Natural killer cell (primary cell): ENCODE measurements at regions not wholly inside any gene's neighbourhood (a gene's known extent, or its start where the extent isn't known, plus 50 kb on each side); places are given as distances from the start of the nearest gene placed in this dataset.

Experiments
- ATAC-seq, 3 donors: fragments of 150-1000 bp in 2 of 3; fragments of 200-7000 bp in 1 of 3; cut with Tn5 transposase; 1 replicate in 1 of 3; 2 replicates in 2 of 3; pipeline ENCODE4 v1.10.0; 2021; ENCODE audit warnings: mild to moderate bottlenecking in 2 of 3, moderate library complexity in 2 of 3
- DNase-seq, 2 donors: peaks; one replicate each; pipeline versions ENCODE4 v3.0.0 to v3.0.0-alpha.2; 2013 to 2021; ENCODE audit warnings: mixed read lengths in 1 of 2
- H3K27ac ChIP-seq: one replicate; pipeline ENCODE4 v1.5.1; 2013; ENCODE audit warnings: mild to moderate bottlenecking, low read length
- H3K27me3 ChIP-seq: one replicate; pipeline ENCODE4 v1.6.1; 2013; ENCODE audit warnings: low read length; ENCODE audit not compliant: control insufficient read depth, insufficient read depth
- H3K36me3 ChIP-seq: one replicate; pipeline ENCODE4 v1.6.1; 2013; ENCODE audit warnings: low read length; ENCODE audit not compliant: control insufficient read depth, insufficient read depth
- H3K4me1 ChIP-seq: one replicate; pipeline ENCODE4 v1.6.1; 2013; ENCODE audit warnings: low read length; ENCODE audit not compliant: control insufficient read depth, insufficient read depth
- H3K4me3 ChIP-seq: one replicate; pipeline ENCODE4 v1.5.1; 2013; ENCODE audit warnings: low read length
- H3K9me3 ChIP-seq: one replicate; pipeline ENCODE4 v1.6.1; 2013; ENCODE audit warnings: low read length; ENCODE audit not compliant: control insufficient read depth, insufficient read depth
- H3K27ac Mint-ChIP-seq, 2 donors: one replicate each; pipeline ENCODE4 v1.8.0; 2022; ENCODE audit warnings: mild to moderate bottlenecking in 2 of 2, mixed read lengths in 2 of 2, moderate library complexity in 1 of 2
- H3K27me3 Mint-ChIP-seq, 2 donors: one replicate each; pipeline ENCODE4 v1.8.0; 2022; ENCODE audit warnings: low read depth in 2 of 2, mixed read lengths in 2 of 2
- H3K36me3 Mint-ChIP-seq: one replicate; pipeline ENCODE4 v1.8.0; 2022; ENCODE audit warnings: mixed read lengths
- H3K4me1 Mint-ChIP-seq, 2 donors: one replicate each; pipeline ENCODE4 v1.8.0; 2022; ENCODE audit warnings: mixed read lengths in 2 of 2
- H3K4me3 Mint-ChIP-seq: one replicate; pipeline ENCODE4 v1.8.0; 2022; ENCODE audit warnings: mild to moderate bottlenecking, moderate library complexity, mixed read lengths
- H3K9me3 Mint-ChIP-seq, 2 donors: one replicate each; pipeline ENCODE4 v1.8.0; 2022; ENCODE audit warnings: mixed read lengths in 2 of 2
- WGBS: methylation state at CpG from one replicate; pipeline ENCODE4 v1.1.7; 2013; ENCODE audit warnings: missing lambda C conversion rate; ENCODE audit not compliant: insufficient coverage; 5-methylcytosine and 5-hydroxymethylcytosine counted together
- intact Hi-C: fragments of 100-400 bp; cut with micrococcal nuclease; formaldehyde crosslinking; loops from one replicate; pipeline ENCODE4 v1.14.2; 2022
- TF ChIP-seq, protein P1 (sequence below): fragments of 200-600 bp; IDR thresholded peaks from one replicate; pipeline ENCODE4 v1.8.0; 2022; ENCODE audit warnings: antibody characterized with exemption

DNA sequence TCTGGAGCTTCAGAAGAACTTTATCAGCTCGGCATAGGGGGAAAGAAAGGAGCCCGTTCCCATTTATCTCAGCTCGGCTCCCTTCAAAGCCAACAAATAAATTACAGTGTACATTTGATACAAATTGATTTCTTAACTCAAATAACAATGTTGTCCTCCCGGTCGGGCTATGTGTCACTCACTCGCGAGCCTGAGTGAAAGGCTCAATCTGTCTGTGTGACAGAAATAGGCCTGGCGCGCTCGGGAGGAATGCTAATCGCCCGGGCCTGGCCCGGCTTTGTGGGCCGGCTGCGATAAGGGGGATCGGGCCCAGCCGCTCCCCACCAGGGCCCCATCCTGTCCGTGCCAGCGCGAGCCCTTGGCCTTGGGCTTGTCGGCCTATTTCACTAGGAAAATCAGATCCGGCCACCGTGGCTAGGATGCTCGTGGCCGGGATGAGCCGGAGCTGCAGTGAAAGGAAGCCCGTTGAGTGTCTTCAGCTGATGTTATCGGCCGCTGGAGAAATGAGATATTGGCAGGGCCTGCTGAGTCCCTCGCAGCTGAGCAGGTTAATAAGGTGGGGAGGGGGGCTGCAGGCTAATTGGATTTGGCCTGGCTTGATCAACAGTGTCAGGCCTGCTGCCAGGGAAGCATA, 258.7 kb downstream of the IRX1 start:
- DNase-seq (no peak), ATAC-seq (no peak)
- Histone ChIP-seq H3K4me1 (peaks cover 6% of the 10 kb centered on the region), H3K27me3 (no peaks in the 10 kb centered on the region), H3K9me3 (no peaks in the 10 kb centered on the region), H3K36me3 (no peaks in the 10 kb centered on the region), H3K27ac (no peak overlapping the region), H3K4me3 (no peak overlapping the region)
- Mint-ChIP-seq H3K4me3 (no peak overlapping the region), H3K27ac (no peak overlapping the region), H3K9me3 (no peaks in the 10 kb centered on the region), H3K27me3 (no peaks in the 10 kb centered on the region), H3K36me3 (no peaks in the 10 kb centered on the region), H3K4me1 (peaks cover 19 to 20% of the 10 kb centered on the region in 2 donors)
- TF ChIP-seq, protein P1, sequence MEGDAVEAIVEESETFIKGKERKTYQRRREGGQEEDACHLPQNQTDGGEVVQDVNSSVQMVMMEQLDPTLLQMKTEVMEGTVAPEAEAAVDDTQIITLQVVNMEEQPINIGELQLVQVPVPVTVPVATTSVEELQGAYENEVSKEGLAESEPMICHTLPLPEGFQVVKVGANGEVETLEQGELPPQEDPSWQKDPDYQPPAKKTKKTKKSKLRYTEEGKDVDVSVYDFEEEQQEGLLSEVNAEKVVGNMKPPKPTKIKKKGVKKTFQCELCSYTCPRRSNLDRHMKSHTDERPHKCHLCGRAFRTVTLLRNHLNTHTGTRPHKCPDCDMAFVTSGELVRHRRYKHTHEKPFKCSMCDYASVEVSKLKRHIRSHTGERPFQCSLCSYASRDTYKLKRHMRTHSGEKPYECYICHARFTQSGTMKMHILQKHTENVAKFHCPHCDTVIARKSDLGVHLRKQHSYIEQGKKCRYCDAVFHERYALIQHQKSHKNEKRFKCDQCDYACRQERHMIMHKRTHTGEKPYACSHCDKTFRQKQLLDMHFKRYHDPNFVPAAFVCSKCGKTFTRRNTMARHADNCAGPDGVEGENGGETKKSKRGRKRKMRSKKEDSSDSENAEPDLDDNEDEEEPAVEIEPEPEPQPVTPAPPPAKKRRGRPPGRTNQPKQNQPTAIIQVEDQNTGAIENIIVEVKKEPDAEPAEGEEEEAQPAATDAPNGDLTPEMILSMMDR: no peak
- 91% methylated on average over 30 of the region's 30 CpGs for WGBS
- intact Hi-C loops: no loop called here

DNA sequence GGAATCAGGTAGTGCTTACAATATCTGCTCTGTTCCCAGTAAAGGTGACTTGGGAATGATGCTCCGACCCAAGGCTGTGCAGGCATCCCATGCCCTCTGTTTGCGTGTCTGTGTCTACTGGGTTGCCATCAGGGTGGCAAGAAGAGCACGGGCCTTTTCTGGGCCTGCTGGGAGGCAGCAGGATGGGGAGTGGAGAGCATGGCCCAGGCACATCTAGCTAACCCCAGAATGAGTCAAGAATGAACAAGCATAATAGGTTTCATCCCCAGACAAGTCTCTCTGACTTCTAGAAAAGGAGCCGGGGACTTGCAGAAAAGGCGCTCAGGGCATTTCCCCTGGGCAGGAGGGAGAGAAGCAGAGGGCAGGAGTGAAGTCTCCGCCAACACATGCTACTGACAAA, 260.4 kb downstream of the IRX1 start:
- Histone ChIP-seq H3K36me3 (no peaks in the 10 kb centered on the region), H3K9me3 (no peaks in the 10 kb centered on the region), H3K27ac (no peak overlapping the region), H3K27me3 (no peaks in the 10 kb centered on the region), H3K4me1 (peaks cover 6% of the 10 kb centered on the region), H3K4me3 (no peak overlapping the region)
- H3K4me3 Mint-ChIP-seq: no peak overlapping the region
- ATAC-seq (no peak), DNase-seq (no peak)
- H3K27ac Mint-ChIP-seq: no peak overlapping the region
- no peaks in the 10 kb centered on the region for H3K9me3 Mint-ChIP-seq
- peaks cover 19 to 20% of the 10 kb centered on the region in 2 donors for H3K4me1 Mint-ChIP-seq
- intact Hi-C loops: no loop called here
- no peaks in the 10 kb centered on the region for H3K36me3 Mint-ChIP-seq
- TF ChIP-seq, protein P1: no peak
- 76% methylated on average over 6 of the region's 6 CpGs for WGBS
- H3K27me3 Mint-ChIP-seq: no peaks in the 10 kb centered on the region

DNA sequence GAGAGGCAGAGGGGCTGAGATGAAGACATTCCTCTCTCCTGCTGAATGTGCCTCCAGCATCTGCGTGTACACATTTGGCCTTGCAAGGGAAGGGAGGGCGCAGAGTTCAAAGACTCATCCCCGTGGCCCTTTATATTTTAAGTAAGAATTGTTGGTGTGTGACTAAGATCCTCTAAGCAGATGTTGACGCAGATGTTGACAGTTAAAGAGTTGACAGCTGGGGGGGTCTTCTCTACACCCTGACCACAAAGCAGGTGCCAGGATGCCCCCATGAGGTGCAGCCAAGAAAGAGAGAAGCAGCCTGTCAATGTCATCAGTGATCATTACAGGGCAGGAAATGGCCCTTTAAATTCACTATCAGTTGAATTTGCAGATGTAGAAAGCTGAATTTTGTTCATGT, 262.9 kb downstream of the IRX1 start:
- Mint-ChIP-seq H3K4me1 (peaks cover 19 to 20% of the 10 kb centered on the region in 2 donors), H3K9me3 (no peaks in the 10 kb centered on the region), H3K27ac (peak overlapping the region; percentile 60 to 78), H3K4me3 (no peak overlapping the region), H3K36me3 (no peaks in the 10 kb centered on the region), H3K27me3 (no peaks in the 10 kb centered on the region)
- Histone ChIP-seq H3K27me3 (no peaks in the 10 kb centered on the region), H3K36me3 (no peaks in the 10 kb centered on the region), H3K4me3 (no peak overlapping the region), H3K4me1 (peaks cover 6% of the 10 kb centered on the region), H3K9me3 (no peaks in the 10 kb centered on the region), H3K27ac (no peak overlapping the region)
- WGBS: 13% methylated on average over 4 of the region's 4 CpGs
- peak; percentile 49 to 87 (median 81) for ATAC-seq
- TF ChIP-seq, protein P1: no peak
- no peak for DNase-seq
- intact Hi-C loops: no loop called here

DNA sequence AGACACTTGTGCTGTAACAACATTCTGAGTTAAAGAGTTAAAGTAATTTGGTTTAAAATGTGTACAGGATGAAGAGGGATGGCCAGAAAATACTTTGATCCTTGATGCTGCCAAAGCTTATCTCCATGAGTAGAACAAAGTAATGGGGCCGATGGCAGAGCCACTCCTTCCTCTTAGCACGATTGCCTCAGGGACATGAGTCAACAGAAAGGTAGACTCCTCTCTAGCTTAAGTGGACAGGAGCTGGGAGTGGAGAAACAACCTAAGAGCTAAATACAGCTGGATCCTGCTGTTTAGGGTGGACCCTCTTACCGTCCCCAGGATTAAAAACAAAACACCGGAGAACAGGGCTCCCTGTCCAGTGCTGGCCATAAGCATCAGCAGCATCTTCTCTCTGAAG, 267.3 kb downstream of the IRX1 start:
- no peak overlapping the region for H3K27ac Mint-ChIP-seq
- intact Hi-C loops: no loop called here
- WGBS: 93% methylated on average over 4 of the region's 4 CpGs
- peaks cover 9% of the 10 kb centered on the region in 2 donors for H3K4me1 Mint-ChIP-seq
- TF ChIP-seq, protein P1: no peak
- no peak overlapping the region for H3K27ac ChIP-seq
- DNase-seq: no peak
- H3K36me3 Mint-ChIP-seq: no peaks in the 10 kb centered on the region
- H3K9me3 Mint-ChIP-seq: peaks cover 0 to 2% of the 10 kb centered on the region in 2 donors
- no peaks in the 10 kb centered on the region for H3K27me3 Mint-ChIP-seq
- peaks cover 6% of the 10 kb centered on the region for H3K4me1 ChIP-seq
- no peak overlapping the region for H3K4me3 Mint-ChIP-seq
- H3K36me3 ChIP-seq: no peaks in the 10 kb centered on the region
- H3K27me3 ChIP-seq: no peaks in the 10 kb centered on the region
- no peak for ATAC-seq
- no peaks in the 10 kb centered on the region for H3K9me3 ChIP-seq
- H3K4me3 ChIP-seq: no peak overlapping the region
